HepG2 (cell line): ENCODE measurements at regions not wholly inside any gene's neighbourhood (a gene's known extent, or its start where the extent isn't known, plus 50 kb on each side); places are given as distances from the start of the nearest gene placed in this dataset.
A peak's percentile ranks its signal among the peaks of the same experiment; 100 is the strongest.

ENCODE experiments used
- AKAP8 ChIP-seq: sonication (generic); formaldehyde crosslinking; IDR thresholded peaks from 2 replicates; pipeline ENCODE4 v1.5.1; 2020; ENCODE audit warnings: mild to moderate bottlenecking, missing genetic modification reagents
- MIER2 ChIP-seq: IDR thresholded peaks from 2 replicates; pipeline ENCODE4 v1.6.1; 2016; ENCODE audit warnings: missing biosample characterization, missing genetic modification reagents
- NFAT5 ChIP-seq: sonication (generic); formaldehyde crosslinking; IDR thresholded peaks from 2 replicates; pipeline ENCODE4 v1.4.0; 2020; ENCODE audit warnings: missing genetic modification reagents
- SIN3A ChIP-seq: IDR thresholded peaks from 2 replicates; pipeline ENCODE4 v1.6.1; 2011; ENCODE audit warnings: low read depth, mild to moderate bottlenecking, control low read depth, low read length, borderline replicate concordance
- TFAP4 ChIP-seq: sonication (generic); IDR thresholded peaks from 2 replicates; pipeline ENCODE4 v1.6.1; 2016; ENCODE audit warnings: low read depth, borderline replicate concordance
- ZNF343 ChIP-seq: sonication (generic); formaldehyde crosslinking; IDR thresholded peaks from 2 replicates; pipeline ENCODE4 v1.4.0; 2020; ENCODE audit warnings: mild to moderate bottlenecking, missing genetic modification reagents
- ZNF614 ChIP-seq: IDR thresholded peaks from 2 replicates; pipeline ENCODE4 v1.6.1; 2018; ENCODE audit warnings: missing biosample characterization, missing genetic modification reagents, inconsistent platforms, borderline replicate concordance
- ZNF724P ChIP-seq: sonication (generic); formaldehyde crosslinking; IDR thresholded peaks from 2 replicates; pipeline ENCODE4 v1.8.0; 2022; ENCODE audit warnings: missing genetic modification reagents, borderline replicate concordance
- TF ChIP-seq, protein P1 (sequence below): sonication (generic); formaldehyde crosslinking; IDR thresholded peaks from 2 replicates; pipeline ENCODE4 v1.9.0; 2021; ENCODE audit warnings: missing genetic modification reagents, borderline replicate concordance
- TF ChIP-seq, protein P2 (sequence below): IDR thresholded peaks from 2 replicates; pipeline ENCODE4 v1.6.1; 2012; ENCODE audit warnings: low read depth, low read length, improper control_type of control experiment
- TF ChIP-seq, protein P3 (sequence below): sonication (generic); formaldehyde crosslinking; IDR thresholded peaks from 2 replicates; pipeline ENCODE4 v1.4.0; 2020; ENCODE audit warnings: missing genetic modification reagents, borderline replicate concordance
- TF ChIP-seq, protein P4 (sequence below): sonication (generic); formaldehyde crosslinking; IDR thresholded peaks from 2 replicates; pipeline ENCODE4 v1.5.0; 2020; ENCODE audit warnings: missing genetic modification reagents

DNA sequence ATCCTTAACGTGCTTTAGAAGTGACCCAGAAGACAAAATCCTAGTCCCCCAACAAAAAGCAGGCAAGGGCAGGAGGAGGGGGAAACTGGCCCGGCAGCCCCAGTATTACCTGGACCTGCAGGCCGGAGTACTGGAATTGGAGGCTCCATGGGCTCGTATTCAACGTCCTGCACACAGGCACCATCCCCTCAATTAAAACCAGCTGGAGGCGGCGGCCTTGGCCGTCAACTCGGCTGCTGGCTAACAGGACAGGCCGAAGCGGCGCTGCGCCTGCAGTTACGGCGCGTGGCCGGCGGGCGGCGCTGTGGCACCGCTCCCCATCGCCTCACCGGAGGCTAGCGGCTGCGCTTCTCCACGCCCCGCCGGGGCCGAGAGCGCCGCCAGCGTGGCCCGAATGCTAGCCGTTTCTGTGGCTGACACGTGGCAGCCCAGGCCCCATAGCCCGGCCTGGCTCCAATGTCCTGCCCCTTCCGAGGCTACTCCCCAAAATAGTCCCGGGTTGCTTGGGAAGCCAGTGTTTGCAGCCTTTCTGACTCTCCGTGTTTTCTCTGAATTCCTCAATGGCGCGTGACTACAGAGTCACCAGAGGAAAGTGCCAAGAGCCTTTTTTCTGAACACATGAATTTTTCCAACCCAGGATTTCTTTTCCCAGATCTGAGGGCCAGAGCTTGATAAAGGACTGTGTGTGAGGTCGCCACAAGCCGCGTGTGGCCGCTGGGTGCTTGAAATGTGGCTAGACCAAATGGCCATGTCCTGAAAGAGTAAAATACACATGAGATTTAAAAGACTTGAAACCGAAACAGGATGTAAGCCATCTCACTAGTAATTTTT is 82.5 kb downstream of the HHIPL2 start (continued):
- TF ChIP-seq, protein P1, sequence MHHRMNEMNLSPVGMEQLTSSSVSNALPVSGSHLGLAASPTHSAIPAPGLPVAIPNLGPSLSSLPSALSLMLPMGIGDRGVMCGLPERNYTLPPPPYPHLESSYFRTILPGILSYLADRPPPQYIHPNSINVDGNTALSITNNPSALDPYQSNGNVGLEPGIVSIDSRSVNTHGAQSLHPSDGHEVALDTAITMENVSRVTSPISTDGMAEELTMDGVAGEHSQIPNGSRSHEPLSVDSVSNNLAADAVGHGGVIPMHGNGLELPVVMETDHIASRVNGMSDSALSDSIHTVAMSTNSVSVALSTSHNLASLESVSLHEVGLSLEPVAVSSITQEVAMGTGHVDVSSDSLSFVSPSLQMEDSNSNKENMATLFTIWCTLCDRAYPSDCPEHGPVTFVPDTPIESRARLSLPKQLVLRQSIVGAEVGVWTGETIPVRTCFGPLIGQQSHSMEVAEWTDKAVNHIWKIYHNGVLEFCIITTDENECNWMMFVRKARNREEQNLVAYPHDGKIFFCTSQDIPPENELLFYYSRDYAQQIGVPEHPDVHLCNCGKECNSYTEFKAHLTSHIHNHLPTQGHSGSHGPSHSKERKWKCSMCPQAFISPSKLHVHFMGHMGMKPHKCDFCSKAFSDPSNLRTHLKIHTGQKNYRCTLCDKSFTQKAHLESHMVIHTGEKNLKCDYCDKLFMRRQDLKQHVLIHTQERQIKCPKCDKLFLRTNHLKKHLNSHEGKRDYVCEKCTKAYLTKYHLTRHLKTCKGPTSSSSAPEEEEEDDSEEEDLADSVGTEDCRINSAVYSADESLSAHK (CRISPR knock-in tag), result 0 out of 2 replicates have a peak, but pooled peaks have one; percentile 17
- TF ChIP-seq, protein P2, sequence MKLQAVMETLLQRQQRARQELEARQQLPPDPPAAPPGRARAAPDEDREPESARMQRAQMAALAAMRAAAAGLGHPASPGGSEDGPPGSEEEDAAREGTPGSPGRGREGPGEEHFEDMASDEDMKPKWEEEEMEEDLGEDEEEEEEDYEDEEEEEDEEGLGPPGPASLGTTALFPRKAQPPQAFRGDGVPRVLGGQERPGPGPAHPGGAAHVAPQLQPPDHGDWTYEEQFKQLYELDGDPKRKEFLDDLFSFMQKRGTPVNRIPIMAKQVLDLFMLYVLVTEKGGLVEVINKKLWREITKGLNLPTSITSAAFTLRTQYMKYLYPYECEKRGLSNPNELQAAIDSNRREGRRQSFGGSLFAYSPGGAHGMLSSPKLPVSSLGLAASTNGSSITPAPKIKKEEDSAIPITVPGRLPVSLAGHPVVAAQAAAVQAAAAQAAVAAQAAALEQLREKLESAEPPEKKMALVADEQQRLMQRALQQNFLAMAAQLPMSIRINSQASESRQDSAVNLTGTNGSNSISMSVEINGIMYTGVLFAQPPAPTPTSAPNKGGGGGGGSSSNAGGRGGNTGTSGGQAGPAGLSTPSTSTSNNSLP, result 0 out of 2 replicates have a peak, but pooled peaks have one; percentile 9
- TF ChIP-seq ZNF724P (peak; percentile 98), MIER2 (CRISPR knock-in tag) (peak; percentile 31; the same call in 1 of the 2 replicates), SIN3A (peak; percentile 81; the same call in 1 of the 2 replicates), AKAP8 (no peak), ZNF343 (CRISPR knock-in tag) (peak; percentile 96), NFAT5 (CRISPR knock-in tag) (peak; percentile 75; the same call in 1 of the 2 replicates), ZNF614 (CRISPR knock-in tag) (peak; percentile 90; the same call in 1 of the 2 replicates), TFAP4 (peak; percentile 90)
- TF ChIP-seq, protein P3, sequence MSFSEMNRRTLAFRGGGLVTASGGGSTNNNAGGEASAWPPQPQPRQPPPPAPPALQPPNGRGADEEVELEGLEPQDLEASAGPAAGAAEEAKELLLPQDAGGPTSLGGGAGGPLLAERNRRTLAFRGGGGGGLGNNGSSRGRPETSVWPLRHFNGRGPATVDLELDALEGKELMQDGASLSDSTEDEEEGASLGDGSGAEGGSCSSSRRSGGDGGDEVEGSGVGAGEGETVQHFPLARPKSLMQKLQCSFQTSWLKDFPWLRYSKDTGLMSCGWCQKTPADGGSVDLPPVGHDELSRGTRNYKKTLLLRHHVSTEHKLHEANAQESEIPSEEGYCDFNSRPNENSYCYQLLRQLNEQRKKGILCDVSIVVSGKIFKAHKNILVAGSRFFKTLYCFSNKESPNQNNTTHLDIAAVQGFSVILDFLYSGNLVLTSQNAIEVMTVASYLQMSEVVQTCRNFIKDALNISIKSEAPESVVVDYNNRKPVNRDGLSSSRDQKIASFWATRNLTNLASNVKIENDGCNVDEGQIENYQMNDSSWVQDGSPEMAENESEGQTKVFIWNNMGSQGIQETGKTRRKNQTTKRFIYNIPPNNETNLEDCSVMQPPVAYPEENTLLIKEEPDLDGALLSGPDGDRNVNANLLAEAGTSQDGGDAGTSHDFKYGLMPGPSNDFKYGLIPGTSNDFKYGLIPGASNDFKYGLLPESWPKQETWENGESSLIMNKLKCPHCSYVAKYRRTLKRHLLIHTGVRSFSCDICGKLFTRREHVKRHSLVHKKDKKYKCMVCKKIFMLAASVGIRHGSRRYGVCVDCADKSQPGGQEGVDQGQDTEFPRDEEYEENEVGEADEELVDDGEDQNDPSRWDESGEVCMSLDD (CRISPR knock-in tag), result peak; percentile 60; the same call in 1 of the 2 replicates
- TF ChIP-seq, protein P4, sequence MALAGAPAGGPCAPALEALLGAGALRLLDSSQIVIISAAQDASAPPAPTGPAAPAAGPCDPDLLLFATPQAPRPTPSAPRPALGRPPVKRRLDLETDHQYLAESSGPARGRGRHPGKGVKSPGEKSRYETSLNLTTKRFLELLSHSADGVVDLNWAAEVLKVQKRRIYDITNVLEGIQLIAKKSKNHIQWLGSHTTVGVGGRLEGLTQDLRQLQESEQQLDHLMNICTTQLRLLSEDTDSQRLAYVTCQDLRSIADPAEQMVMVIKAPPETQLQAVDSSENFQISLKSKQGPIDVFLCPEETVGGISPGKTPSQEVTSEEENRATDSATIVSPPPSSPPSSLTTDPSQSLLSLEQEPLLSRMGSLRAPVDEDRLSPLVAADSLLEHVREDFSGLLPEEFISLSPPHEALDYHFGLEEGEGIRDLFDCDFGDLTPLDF, result no peak
